GM12875 (cell line): ENCODE measurements at regions not wholly inside any gene's neighbourhood (a gene's known extent, or its start where the extent isn't known, plus 50 kb on each side); places are given as distances from the start of the nearest gene placed in this dataset.

Source experiments
- H3K4me3 ChIP-seq: one replicate; pipeline ENCODE4 v1.5.1; 2011; ENCODE audit warnings: low read depth, low read length, control low read depth
- CTCF ChIP-seq: IDR thresholded peaks from 2 replicates; pipeline ENCODE4 v1.5.1; 2011; ENCODE audit warnings: low read depth, mild to moderate bottlenecking, control low read depth, inconsistent platforms, low read length, moderate library complexity, borderline replicate concordance; ENCODE audit not compliant: insufficient read depth

GRCh38 chr4:146098978-146099377, 76.5 kb upstream of the LSM6 start:
- no peak for TF ChIP-seq CTCF
- H3K4me3 ChIP-seq = peak overlapping the region; percentile 15

- peak overlapping the region; percentile 15 for H3K4me3 ChIP-seq
- no peak for TF ChIP-seq CTCF
Observed at GRCh38 chr4:146098397-146098796, 77.1 kb upstream of the LSM6 start.

GRCh38 chr4:146096371-146096770, 79.1 kb upstream of the LSM6 start:
- TF ChIP-seq CTCF = no peak
- H3K4me3 ChIP-seq = no peak overlapping the region

- TF ChIP-seq CTCF = no peak
Observed at GRCh38 chr4:146095860-146096259, 79.7 kb upstream of the LSM6 start.

GRCh38 chr4:146095091-146095690, 80.3 kb upstream of the LSM6 start:
- no peak overlapping the region for H3K4me3 ChIP-seq
- TF ChIP-seq CTCF = peak; percentile 61; the same call in 1 of the 2 replicates

More at GRCh38 chr4:146095860-146096259, 79.7 kb upstream of the LSM6 start:
- H3K4me3 ChIP-seq = no peak overlapping the region

GRCh38 chr4:146088690-146089089, 86.8 kb upstream of the LSM6 start:
- H3K4me3 ChIP-seq = no peak overlapping the region
- TF ChIP-seq CTCF = no peak

GRCh38 chr4:146087856-146088255, 87.7 kb upstream of the LSM6 start:
- no peak overlapping the region for H3K4me3 ChIP-seq
- TF ChIP-seq CTCF = no peak
